Gastrocnemius medialis (tissue), 4 donors: ENCODE measurements at regions not wholly inside any gene's neighbourhood (a gene's known extent, or its start where the extent isn't known, plus 50 kb on each side); places are given as distances from the start of the nearest gene placed in this dataset.

ENCODE experiments used
- ATAC-seq, 2 donors: fragments of 150-250 bp; one replicate each; pipeline ENCODE4 v1.9.1; 2016
- DNase-seq, 2 donors: peaks; one replicate each; pipeline ENCODE4 v3.0.0-alpha.2; 2019
- H3K27ac ChIP-seq, 4 donors: fragments of 200-600 bp; sonication (generic); 1 replicate in 1 of 4; 2 replicates in 3 of 4; pipeline ENCODE4 v1.5.1; 2016 to 2018; ENCODE audit warnings: mild to moderate bottlenecking in 2 of 4, moderate library complexity in 1 of 4
- H3K27me3 ChIP-seq, 3 donors: fragments of 200-600 bp; sonication (generic) in 2 of 3; 1 replicate in 1 of 3; 2 replicates in 2 of 3; pipeline versions ENCODE4 v1.5.1 to v1.6.0; 2016 to 2019; ENCODE audit warnings: mild to moderate bottlenecking in 1 of 3, moderate library complexity in 1 of 3
- H3K36me3 ChIP-seq, 2 donors: fragments of 200-600 bp; sonication (generic) in 1 of 2; one replicate each; pipeline ENCODE4 v1.5.1; 2017 to 2018
- H3K4me1 ChIP-seq, 2 donors: fragments of 200-600 bp; sonication (generic) in 1 of 2; one replicate each; pipeline ENCODE4 v1.5.1; 2016 to 2017; ENCODE audit warnings: mild to moderate bottlenecking in 2 of 2
- H3K4me3 ChIP-seq, 4 donors: fragments of 200-600 bp; sonication (generic) in 3 of 4; 1 replicate in 1 of 4; 2 replicates in 3 of 4; pipeline ENCODE4 v1.5.1; 2016 to 2019; ENCODE audit warnings: mild to moderate bottlenecking in 2 of 4
- H3K9me3 ChIP-seq, 3 donors: fragments of 200-600 bp; sonication (generic) in 2 of 3; 1 replicate in 1 of 3; 2 replicates in 2 of 3; pipeline ENCODE4 v1.5.1; 2016 to 2019
- CTCF ChIP-seq, 5 experiments: fragments of 450-650 bp in 3 of 5; fragments of 200-600 bp in 2 of 5; sonication (generic) in 2 of 5; IDR thresholded peaks in 4 of 5; conservative IDR thresholded peaks in 1 of 5; 1 replicate in 4 of 5; 2 replicates in 1 of 5; pipeline ENCODE4 v1.5.1; 2016 to 2019; ENCODE audit warnings: antibody characterized with exemption in 5 of 5, mild to moderate bottlenecking in 3 of 5, moderate library complexity in 3 of 5
- POLR2A ChIP-seq, 2 donors: fragments of 450-650 bp; IDR thresholded peaks; one replicate each; pipeline ENCODE4 v1.6.1; 2017; ENCODE audit warnings: antibody characterized with exemption in 2 of 2, mild to moderate bottlenecking in 2 of 2, moderate library complexity in 2 of 2
- in situ Hi-C, 4 donors: fragments of 200-750 bp; cut with MboI; loops; one replicate each; pipeline versions ENCODE4 v1.15.0 to v1.8.0; 2017; ENCODE audit warnings: low sequenced_read_pairs in 4 of 4
- intact Hi-C: fragments of 100-400 bp; cut with DNase I; formaldehyde crosslinking; loops from one replicate; pipeline ENCODE4 v1.15.1; 2023; ENCODE audit warnings: low total_unique reads

- DNase-seq = no peak
- TF ChIP-seq CTCF (IDR thresholded peaks at IDR 0.05 in 4 of 5, conservative IDR thresholded peaks at IDR 0.05 in 1 of 5) = no peak
- TF ChIP-seq POLR2A (IDR thresholded peaks at IDR 0.05) = no peak
- H3K36me3 ChIP-seq = no peaks in the 10 kb centered on the region
- no peaks in the 10 kb centered on the region for H3K27me3 ChIP-seq
- no peaks in the 10 kb centered on the region for H3K9me3 ChIP-seq
- H3K4me3 ChIP-seq = no peak overlapping the region
- no peaks in the 10 kb centered on the region for H3K4me1 ChIP-seq
- H3K27ac ChIP-seq = no peak overlapping the region
- intact Hi-C loops (no loop called here), in situ Hi-C loops (no loop called here)
- no peak for ATAC-seq
These were observed 385.5 kb upstream of the PFKP start for GRCh38 chr10:2681891-2682290.

- in situ Hi-C loops = no loop called here
- H3K4me3 ChIP-seq = no peak overlapping the region
These were observed 386.5 kb upstream of the PFKP start for GRCh38 chr10:2680821-2681220.

GRCh38 chr10:2679646-2680045, 387.7 kb upstream of the PFKP start:
- DNase-seq (no peak), ATAC-seq (no peak)
- in situ Hi-C loops (no loop called here), intact Hi-C loops (no loop called here)
- no peak for TF ChIP-seq POLR2A (IDR thresholded peaks at IDR 0.05)
- TF ChIP-seq CTCF (IDR thresholded peaks at IDR 0.05 in 4 of 5, conservative IDR thresholded peaks at IDR 0.05 in 1 of 5) = no peak
- Histone ChIP-seq H3K27me3 (no peaks in the 10 kb centered on the region), H3K4me1 (no peaks in the 10 kb centered on the region), H3K4me3 (no peak overlapping the region), H3K36me3 (no peaks in the 10 kb centered on the region), H3K9me3 (no peaks in the 10 kb centered on the region), H3K27ac (no peak overlapping the region)

More at GRCh38 chr10:2680821-2681220, 386.5 kb upstream of the PFKP start:
- ATAC-seq (no peak), DNase-seq (no peak)
- H3K9me3 ChIP-seq = no peaks in the 10 kb centered on the region
- no peaks in the 10 kb centered on the region for H3K4me1 ChIP-seq
- H3K36me3 ChIP-seq = no peaks in the 10 kb centered on the region
- no peak overlapping the region for H3K27ac ChIP-seq
- H3K27me3 ChIP-seq = no peaks in the 10 kb centered on the region
- TF ChIP-seq CTCF (IDR thresholded peaks at IDR 0.05 in 4 of 5, conservative IDR thresholded peaks at IDR 0.05 in 1 of 5) = no peak
- TF ChIP-seq POLR2A (IDR thresholded peaks at IDR 0.05) = no peak
- intact Hi-C loops = no loop called here

- no peak overlapping the region for H3K4me3 ChIP-seq
- H3K4me1 ChIP-seq = no peaks in the 10 kb centered on the region
- intact Hi-C loops = no loop called here
- DNase-seq (no peak), ATAC-seq (no peak)
- no peaks in the 10 kb centered on the region for H3K9me3 ChIP-seq
- no peaks in the 10 kb centered on the region for H3K36me3 ChIP-seq
- H3K27me3 ChIP-seq = no peaks in the 10 kb centered on the region
- no peak overlapping the region for H3K27ac ChIP-seq
- in situ Hi-C loops = no loop called here
- TF ChIP-seq POLR2A (IDR thresholded peaks at IDR 0.05) = no peak
These were observed 390.9 kb upstream of the PFKP start for GRCh38 chr10:2676455-2676854.

GRCh38 chr10:2674451-2674850, 392.9 kb upstream of the PFKP start:
- in situ Hi-C loops (no loop called here), intact Hi-C loops (no loop called here)
- H3K4me1 ChIP-seq = no peaks in the 10 kb centered on the region
- H3K36me3 ChIP-seq = no peaks in the 10 kb centered on the region
- ATAC-seq (no peak), DNase-seq (no peak)
- H3K9me3 ChIP-seq = no peaks in the 10 kb centered on the region
- no peaks in the 10 kb centered on the region for H3K27me3 ChIP-seq
- H3K4me3 ChIP-seq = no peak overlapping the region
- no peak overlapping the region for H3K27ac ChIP-seq
- TF ChIP-seq POLR2A (IDR thresholded peaks at IDR 0.05) (no peak), CTCF (IDR thresholded peaks at IDR 0.05 in 4 of 5, conservative IDR thresholded peaks at IDR 0.05 in 1 of 5) (no peak)
